Fibroblast of lung (primary cell): ENCODE measurements at regions not wholly inside any gene's neighbourhood (a gene's known extent, or its start where the extent isn't known, plus 50 kb on each side); places are given as distances from the start of the nearest gene placed in this dataset.

Source experiments
- DNase-seq, 2 donors: peaks; one replicate each; pipeline versions ENCODE4 v3.0.0 to v3.0.0-alpha.2; 2010; ENCODE audit warnings: low read depth in 2 of 2
- H2AFZ ChIP-seq: 2 replicates; pipeline ENCODE4 v1.5.1; 2012; ENCODE audit warnings: low read length, control low read depth, inconsistent platforms
- H3K27ac ChIP-seq: 2 replicates; pipeline ENCODE4 v1.5.1; 2011; ENCODE audit warnings: low read length, control low read depth; ENCODE audit not compliant: insufficient read depth
- H3K27me3 ChIP-seq: 2 replicates; pipeline ENCODE4 v1.5.1; 2011; ENCODE audit warnings: mild to moderate bottlenecking, low read length; ENCODE audit not compliant: control insufficient read depth, insufficient read depth
- H3K36me3 ChIP-seq: 2 replicates; pipeline ENCODE4 v1.5.1; 2011; ENCODE audit warnings: low read length; ENCODE audit not compliant: control insufficient read depth, insufficient read depth
- H3K4me1 ChIP-seq: 2 replicates; pipeline ENCODE4 v1.5.1; 2011; ENCODE audit warnings: low read length; ENCODE audit not compliant: control insufficient read depth, insufficient read depth; ENCODE audit errors: extremely low read depth
- H3K4me2 ChIP-seq: 2 replicates; pipeline ENCODE4 v1.5.1; 2011; ENCODE audit warnings: low read length, control low read depth; ENCODE audit not compliant: insufficient read depth; ENCODE audit errors: extremely low read depth
- H3K4me3 ChIP-seq, 4 experiments: fragments of 200-600 bp in 1 of 4; sonication (generic) in 1 of 4; replicated peaks in 1 of 4; 2 replicates each; pipeline ENCODE4 v1.5.1; 2011 to 2016; ENCODE audit warnings: low read length in 4 of 4, low read depth in 3 of 4, mild to moderate bottlenecking in 3 of 4, control low read depth in 2 of 4, inconsistent platforms in 1 of 4, mixed read lengths in 1 of 4; ENCODE audit not compliant: insufficient read depth in 1 of 4; ENCODE audit errors: control extremely low read depth in 1 of 4
- H3K79me2 ChIP-seq: 2 replicates; pipeline ENCODE4 v1.5.1; 2012; ENCODE audit warnings: mild to moderate bottlenecking, low read length, inconsistent platforms; ENCODE audit not compliant: control insufficient read depth, insufficient read depth
- H3K9ac ChIP-seq: 2 replicates; pipeline ENCODE4 v1.5.1; 2011; ENCODE audit warnings: mild to moderate bottlenecking, low read length, control low read depth; ENCODE audit not compliant: insufficient read depth
- H3K9me3 ChIP-seq: 2 replicates; pipeline ENCODE4 v1.5.1; 2012; ENCODE audit warnings: low read depth, low read length; ENCODE audit not compliant: control insufficient read depth, insufficient read depth
- H4K20me1 ChIP-seq: 2 replicates; pipeline ENCODE4 v1.5.1; 2011; ENCODE audit warnings: low read length; ENCODE audit not compliant: control insufficient read depth, insufficient read depth; ENCODE audit errors: extremely low read depth
- EZH2 ChIP-seq: IDR thresholded peaks from 2 replicates; pipeline ENCODE4 v1.5.1; 2012; ENCODE audit warnings: low read length, control low read depth, mild to moderate bottlenecking; ENCODE audit errors: missing control alignments
- TF ChIP-seq, protein P1 (sequence below), 2 donors: IDR thresholded peaks in 1 of 2; conservative IDR thresholded peaks in 1 of 2; 1 replicate in 1 of 2; 2 replicates in 1 of 2; pipeline ENCODE4 v1.5.1; 2011 to 2012; ENCODE audit warnings: low read length in 2 of 2, control low read depth in 1 of 2, inconsistent platforms in 1 of 2, low read depth in 1 of 2, mild to moderate bottlenecking in 1 of 2

DNA sequence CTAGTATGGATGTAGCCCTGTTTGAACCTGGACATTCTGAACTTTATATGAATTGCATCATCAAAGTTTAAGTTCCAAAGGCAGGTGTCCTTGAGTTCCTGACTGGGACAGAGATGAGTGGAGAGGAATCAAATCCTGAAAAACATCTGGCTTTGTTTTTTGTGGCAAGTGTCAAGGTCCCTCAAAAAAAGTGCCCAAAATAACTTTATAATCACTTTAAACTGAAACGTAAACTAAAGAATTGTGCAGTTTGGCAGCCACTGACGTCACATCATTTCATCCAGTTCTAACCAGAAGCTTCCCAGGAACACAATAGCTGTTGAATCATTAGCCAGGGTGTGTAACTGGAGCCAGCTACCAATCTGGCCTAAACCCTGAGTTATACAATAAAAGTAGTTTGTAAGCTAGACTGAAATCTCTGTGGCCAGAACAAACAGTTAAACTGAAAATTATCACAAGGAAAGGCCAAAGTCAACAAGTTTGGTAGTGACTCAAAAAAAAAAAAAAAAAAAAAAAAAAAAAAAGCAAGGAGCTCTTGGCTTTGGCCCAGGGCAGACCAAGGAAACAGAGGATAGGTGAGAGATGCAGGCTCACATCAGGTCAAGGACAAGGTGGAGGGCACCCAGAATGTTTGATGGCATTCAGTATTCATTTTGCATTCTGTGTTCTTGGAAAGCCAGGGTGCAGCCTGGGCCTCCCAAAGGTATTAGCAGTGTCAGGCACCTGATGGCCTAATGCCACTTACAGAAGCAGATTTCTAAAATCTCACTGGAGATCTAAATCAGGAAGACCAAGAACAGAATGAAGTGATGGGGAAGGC, 74.3 kb downstream of the TNFSF18 start:
- TF ChIP-seq EZH2: no peak
- TF ChIP-seq, protein P1, sequence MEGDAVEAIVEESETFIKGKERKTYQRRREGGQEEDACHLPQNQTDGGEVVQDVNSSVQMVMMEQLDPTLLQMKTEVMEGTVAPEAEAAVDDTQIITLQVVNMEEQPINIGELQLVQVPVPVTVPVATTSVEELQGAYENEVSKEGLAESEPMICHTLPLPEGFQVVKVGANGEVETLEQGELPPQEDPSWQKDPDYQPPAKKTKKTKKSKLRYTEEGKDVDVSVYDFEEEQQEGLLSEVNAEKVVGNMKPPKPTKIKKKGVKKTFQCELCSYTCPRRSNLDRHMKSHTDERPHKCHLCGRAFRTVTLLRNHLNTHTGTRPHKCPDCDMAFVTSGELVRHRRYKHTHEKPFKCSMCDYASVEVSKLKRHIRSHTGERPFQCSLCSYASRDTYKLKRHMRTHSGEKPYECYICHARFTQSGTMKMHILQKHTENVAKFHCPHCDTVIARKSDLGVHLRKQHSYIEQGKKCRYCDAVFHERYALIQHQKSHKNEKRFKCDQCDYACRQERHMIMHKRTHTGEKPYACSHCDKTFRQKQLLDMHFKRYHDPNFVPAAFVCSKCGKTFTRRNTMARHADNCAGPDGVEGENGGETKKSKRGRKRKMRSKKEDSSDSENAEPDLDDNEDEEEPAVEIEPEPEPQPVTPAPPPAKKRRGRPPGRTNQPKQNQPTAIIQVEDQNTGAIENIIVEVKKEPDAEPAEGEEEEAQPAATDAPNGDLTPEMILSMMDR (conservative IDR thresholded peaks at IDR 0.05 in 1 of 2, IDR thresholded peaks at IDR 0.05 in 1 of 2; ENCODE audit: low read depth in 1 of 2, low read length in 2 of 2): no peak
- no peak overlapping the region for H3K27ac ChIP-seq
- H3K79me2 ChIP-seq: no peaks in the 10 kb centered on the region
- no peaks in the 10 kb centered on the region for H4K20me1 ChIP-seq
- H2AFZ ChIP-seq: no peak overlapping the region
- no peak overlapping the region for H3K4me3 ChIP-seq
- H3K27me3 ChIP-seq: no peaks in the 10 kb centered on the region
- H3K9ac ChIP-seq: no peak overlapping the region
- H3K9me3 ChIP-seq: no peaks in the 10 kb centered on the region
- peaks cover 2% of the 10 kb centered on the region for H3K4me1 ChIP-seq
- H3K4me2 ChIP-seq: no peak overlapping the region
- peak; percentile 91 to 97 for DNase-seq
- no peaks in the 10 kb centered on the region for H3K36me3 ChIP-seq

DNA sequence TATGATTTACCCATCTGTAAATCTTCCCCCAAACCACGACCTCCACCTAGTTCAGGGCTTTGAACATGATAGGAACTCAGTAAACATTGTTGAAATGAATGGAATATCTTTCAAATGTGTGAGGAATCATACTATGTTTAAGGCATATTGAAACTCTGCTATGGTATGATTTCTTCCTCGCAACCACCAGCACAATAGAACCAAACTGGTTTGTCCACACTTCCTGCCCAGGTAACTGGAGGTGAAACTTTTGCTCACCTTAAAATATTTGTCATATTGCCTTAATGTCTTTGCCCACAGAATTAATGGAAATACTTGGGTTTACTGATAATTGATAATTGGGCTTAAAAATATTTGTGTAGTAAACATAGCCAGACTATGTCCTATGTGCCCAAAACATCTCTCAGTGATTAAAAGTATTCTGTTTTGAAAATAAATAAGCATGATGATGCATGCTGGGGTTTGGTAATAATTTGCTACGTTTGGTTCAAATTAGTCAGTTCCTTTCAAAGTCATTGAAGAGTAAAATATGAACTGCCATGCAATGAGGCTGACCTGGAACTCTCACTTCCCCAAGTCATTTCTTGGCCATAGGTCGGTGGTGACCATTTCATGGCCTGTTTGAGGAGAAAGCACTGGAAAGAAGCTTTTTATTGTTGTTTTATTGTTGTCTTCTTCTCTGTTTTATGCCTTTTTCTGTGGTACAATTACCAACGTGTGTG, 73.3 kb downstream of the TNFSF18 start:
- H3K9me3 ChIP-seq: no peaks in the 10 kb centered on the region
- no peak overlapping the region for H3K4me2 ChIP-seq
- no peaks in the 10 kb centered on the region for H3K79me2 ChIP-seq
- H3K27me3 ChIP-seq: no peaks in the 10 kb centered on the region
- TF ChIP-seq, protein P1 (conservative IDR thresholded peaks at IDR 0.05 in 1 of 2, IDR thresholded peaks at IDR 0.05 in 1 of 2; ENCODE audit: low read depth in 1 of 2, low read length in 2 of 2): no peak
- no peak for TF ChIP-seq EZH2
- no peak overlapping the region for H2AFZ ChIP-seq
- peak in 1 of 2 donors; percentile 41 for DNase-seq
- H4K20me1 ChIP-seq: no peaks in the 10 kb centered on the region
- H3K27ac ChIP-seq: no peak overlapping the region
- no peak overlapping the region for H3K9ac ChIP-seq
- H3K4me3 ChIP-seq: no peak overlapping the region
- H3K36me3 ChIP-seq: no peaks in the 10 kb centered on the region
- peaks cover 2% of the 10 kb centered on the region for H3K4me1 ChIP-seq

DNA sequence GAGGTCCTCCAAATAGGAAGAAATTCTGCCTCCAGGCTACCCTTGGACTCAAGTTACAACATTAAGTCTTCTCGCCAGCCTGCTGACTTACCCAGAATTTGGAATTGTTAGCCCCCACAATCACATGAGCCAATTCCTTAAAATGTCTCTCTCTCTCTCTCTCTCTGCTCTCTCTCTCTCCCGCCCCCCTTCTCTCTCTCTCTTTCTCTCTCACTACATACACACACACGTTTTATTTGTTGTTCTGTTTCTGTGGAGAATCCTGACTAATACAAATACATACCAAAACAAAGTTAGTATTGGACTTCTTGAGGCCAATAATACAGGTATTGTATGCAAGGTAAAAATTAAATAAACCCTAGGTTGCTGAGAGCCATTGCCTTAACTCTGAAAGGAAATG, 72.1 kb downstream of the TNFSF18 start:
- Histone ChIP-seq H3K27ac (no peak overlapping the region), H3K27me3 (no peaks in the 10 kb centered on the region), H3K9ac (no peak overlapping the region), H3K79me2 (no peaks in the 10 kb centered on the region), H3K4me2 (no peak overlapping the region), H3K36me3 (no peaks in the 10 kb centered on the region), H3K4me3 (no peak overlapping the region), H4K20me1 (no peaks in the 10 kb centered on the region), H3K4me1 (peaks cover 2% of the 10 kb centered on the region), H3K9me3 (no peaks in the 10 kb centered on the region), H2AFZ (no peak overlapping the region)
- no peak for DNase-seq
- TF ChIP-seq, protein P1 (conservative IDR thresholded peaks at IDR 0.05 in 1 of 2, IDR thresholded peaks at IDR 0.05 in 1 of 2; ENCODE audit: low read depth in 1 of 2, low read length in 2 of 2): no peak
- no peak for TF ChIP-seq EZH2
